ENCODE measurements at regions not wholly inside any gene's neighbourhood (a gene's known extent, or its start where the extent isn't known, plus 50 kb on each side); places are given as distances from the start of the nearest gene placed in this dataset.

DNA sequence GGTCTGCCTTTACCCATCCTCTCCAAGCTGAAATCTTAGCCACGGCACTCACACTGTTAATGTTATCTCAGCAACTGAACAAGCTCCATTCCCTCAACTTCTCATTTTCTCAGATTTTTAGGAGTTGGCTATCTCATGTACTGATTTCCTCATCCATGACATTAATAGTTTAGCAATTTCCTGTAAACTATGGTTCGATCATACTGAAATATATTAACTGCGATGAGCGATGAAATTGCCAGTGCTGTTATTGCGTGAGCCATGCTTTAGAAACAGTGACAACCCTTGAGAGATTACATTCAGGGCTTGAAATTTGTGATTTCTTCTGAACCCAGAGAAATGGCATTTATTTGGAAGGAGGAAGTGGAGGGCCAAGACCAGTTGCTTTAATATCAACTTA, 223.7 kb downstream of the GPAT3 start:
- no peaks in the 10 kb centered on the region for H3K79me2 ChIP-seq (ENCODE audit: control insufficient read depth, insufficient read depth, low read length)
- no peak for FAIRE-seq
- no peak for ATAC-seq
- DNase-seq (ENCODE audit: extremely low read depth in 1 of 4, low spot score in 3 of 4), result no peak
- intact Hi-C loops (cut with micrococcal nuclease), result loop anchor here (10.0 kb wide), 1 partner anchor 255 kb away; no protein-coding TSS in a partner anchor
- ChIA-PET CTCF (ENCODE audit: low intra/inter-chr PET ratio) (no interaction called here), POLR2A (no interaction called here)
- no TSS peak for BruUV-seq (replicated peaks)
- H4K20me1 ChIP-seq (replicated peaks; ENCODE audit: control insufficient read depth, insufficient read depth, low read length), result no peaks in the 10 kb centered on the region
- no peaks in the 10 kb centered on the region for H3K36me3 ChIP-seq (ENCODE audit: control insufficient read depth, insufficient read depth, low read length)
- no peaks in the 10 kb centered on the region for H3K27me3 ChIP-seq (ENCODE audit: control insufficient read depth in 2 of 2, insufficient read depth in 2 of 2, low read length in 2 of 2)
- no peak overlapping the region; the same call in 1 of the 2 replicates for H2AFZ ChIP-seq (ENCODE audit: low read depth, low read length)
- WGBS (ENCODE audit: insufficient coverage, low coverage, missing lambda C conversion rate), result 74% methylated on average over 5 of the region's 5 CpGs
- in situ Hi-C loops (cut with MboI), result no loop called here
- no peak overlapping the region for H3K4me3 ChIP-seq
- TF ChIP-seq ZNF431 (CRISPR knock-in tag; IDR thresholded peaks at IDR 0.05), result no peak
- no peak for TF ChIP-seq FOXA1 (IDR thresholded peaks at IDR 0.05; ENCODE audit: borderline replicate concordance)
- TF ChIP-seq ESRRB (CRISPR knock-in tag; IDR thresholded peaks at IDR 0.05; ENCODE audit: borderline replicate concordance), result no peak
- TF ChIP-seq ZNF551 (CRISPR knock-in tag; IDR thresholded peaks at IDR 0.05), result no peak
- TF ChIP-seq TFAP4 (CRISPR knock-in tag; IDR thresholded peaks at IDR 0.05; ENCODE audit: borderline replicate concordance), result no peak
- TF ChIP-seq NRF1 (conservative IDR thresholded peaks at IDR 0.05 in 1 of 2, IDR thresholded peaks at IDR 0.05 in 1 of 2), result no peak
- TF ChIP-seq TEAD2 (tag; IDR thresholded peaks at IDR 0.05), result no peak
- TF ChIP-seq PTRF (tag; IDR thresholded peaks at IDR 0.05), result no peak
- no peak for TF ChIP-seq DNMT1 (IDR thresholded peaks at IDR 0.05)
- no peak for TF ChIP-seq TAL1 (IDR thresholded peaks at IDR 0.05)
- TF ChIP-seq CBX2 (IDR thresholded peaks at IDR 0.05; ENCODE audit: insufficient read depth, low read length, poor library complexity, severe bottlenecking), result no peak
- TF ChIP-seq RHOXF2B (CRISPR knock-in tag; conservative IDR thresholded peaks at IDR 0.05), result no peak
- TF ChIP-seq, protein P1, sequence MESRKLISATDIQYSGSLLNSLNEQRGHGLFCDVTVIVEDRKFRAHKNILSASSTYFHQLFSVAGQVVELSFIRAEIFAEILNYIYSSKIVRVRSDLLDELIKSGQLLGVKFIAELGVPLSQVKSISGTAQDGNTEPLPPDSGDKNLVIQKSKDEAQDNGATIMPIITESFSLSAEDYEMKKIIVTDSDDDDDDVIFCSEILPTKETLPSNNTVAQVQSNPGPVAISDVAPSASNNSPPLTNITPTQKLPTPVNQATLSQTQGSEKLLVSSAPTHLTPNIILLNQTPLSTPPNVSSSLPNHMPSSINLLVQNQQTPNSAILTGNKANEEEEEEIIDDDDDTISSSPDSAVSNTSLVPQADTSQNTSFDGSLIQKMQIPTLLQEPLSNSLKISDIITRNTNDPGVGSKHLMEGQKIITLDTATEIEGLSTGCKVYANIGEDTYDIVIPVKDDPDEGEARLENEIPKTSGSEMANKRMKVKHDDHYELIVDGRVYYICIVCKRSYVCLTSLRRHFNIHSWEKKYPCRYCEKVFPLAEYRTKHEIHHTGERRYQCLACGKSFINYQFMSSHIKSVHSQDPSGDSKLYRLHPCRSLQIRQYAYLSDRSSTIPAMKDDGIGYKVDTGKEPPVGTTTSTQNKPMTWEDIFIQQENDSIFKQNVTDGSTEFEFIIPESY (CRISPR knock-in tag; IDR thresholded peaks at IDR 0.05), result no peak
- H3K9ac ChIP-seq (ENCODE audit: insufficient read depth in 1 of 2, low read depth in 2 of 2, low read length in 2 of 2), result no peak overlapping the region
- H3K27ac ChIP-seq (ENCODE audit: extremely low read depth, low read depth, low read length), result no peak overlapping the region
- no peaks in the 10 kb centered on the region for H3K9me1 ChIP-seq (ENCODE audit: control insufficient read depth, insufficient read depth, low read length)
- no peak overlapping the region for H3K4me2 ChIP-seq (ENCODE audit: insufficient read depth, low read length)
- no peaks in the 10 kb centered on the region for H3K9me3 ChIP-seq (replicated peaks; ENCODE audit: control insufficient read depth, insufficient read depth, low read depth, low read length)
- H3K4me1 ChIP-seq (replicated peaks in 1 of 2; ENCODE audit: control insufficient read depth in 2 of 2, insufficient read depth in 2 of 2, low read length in 2 of 2), result peaks cover 0 to 23% of the 10 kb centered on the region in 2 experiments; a peak in 3 of 5 replicates

Data from K562 (cell line).